ENCODE measurements at regions not wholly inside any gene's neighbourhood (a gene's known extent, or its start where the extent isn't known, plus 50 kb on each side); places are given as distances from the start of the nearest gene placed in this dataset.

GRCh38 chr6:2469428-2469827, 224.0 kb upstream of the GMDS start:
- Histone ChIP-seq H4K20me1 (ENCODE audit: insufficient read depth) (no peaks in the 10 kb centered on the region), H3K4me2 (ENCODE audit: low read length) (no peak overlapping the region), H3K4me1 (ENCODE audit: control insufficient read depth in 1 of 2, insufficient read depth in 2 of 2, low read length in 2 of 2) (no peaks in the 10 kb centered on the region), H3K4me3 (replicated peaks in 1 of 2; ENCODE audit: low read depth in 1 of 2, low read length in 2 of 2) (no peak overlapping the region), H3K9ac (ENCODE audit: low read length) (no peak overlapping the region), H3K27me3 (ENCODE audit: insufficient read depth, low read length) (peaks cover 28% of the 10 kb centered on the region; the same call in 1 of the 2 replicates), H3K9me3 (ENCODE audit: control insufficient read depth in 1 of 2, insufficient read depth in 1 of 2, low read depth in 1 of 2, low read length in 2 of 2) (no peaks in the 10 kb centered on the region), H3K79me2 (ENCODE audit: insufficient read depth, low read length) (no peaks in the 10 kb centered on the region), H2AFZ (ENCODE audit: low read depth, low read length, poor library complexity, severe bottlenecking) (no peak overlapping the region), H3K36me3 (ENCODE audit: control insufficient read depth in 1 of 2, insufficient read depth in 2 of 2, low read length in 2 of 2) (no peaks in the 10 kb centered on the region), H3K9me2 (ENCODE audit: insufficient read depth) (no peaks in the 10 kb centered on the region), H3K27ac (ENCODE audit: low read depth, low read length) (no peak overlapping the region)
- POLR2A ChIA-PET = interaction anchor here (0.5 kb wide), 1 partner anchor 1777 kb away, joined by 3 read pairs; no protein-coding TSS in a partner anchor
- no peak for DNase-seq (ENCODE audit: low read depth, low spot score)
- RAD21 ChIA-PET (ENCODE audit: low non-redundant PET in 1 of 2, low total read pairs in 2 of 2, uncharacterized antibody in 2 of 2, unreplicated experiment in 2 of 2) = no interaction called here
- intact Hi-C loops (cut with micrococcal nuclease) = no loop called here
- no TSS peak for BruUV-seq (replicated peaks)
- no peak for ATAC-seq
- TF ChIP-seq, protein P1, sequence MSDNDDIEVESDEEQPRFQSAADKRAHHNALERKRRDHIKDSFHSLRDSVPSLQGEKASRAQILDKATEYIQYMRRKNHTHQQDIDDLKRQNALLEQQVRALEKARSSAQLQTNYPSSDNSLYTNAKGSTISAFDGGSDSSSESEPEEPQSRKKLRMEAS (IDR thresholded peaks at IDR 0.05) = no peak
- TF ChIP-seq SRF (IDR thresholded peaks at IDR 0.05; ENCODE audit: low read depth) = no peak
- no peak for TF ChIP-seq ATF3 (IDR thresholded peaks at IDR 0.05)
- no peak for TF ChIP-seq EZH2phosphoT487 (IDR thresholded peaks at IDR 0.05; ENCODE audit: borderline replicate concordance)
- TF ChIP-seq EGR1 (IDR thresholded peaks at IDR 0.05; ENCODE audit: low read depth) = no peak
- TF ChIP-seq CTCF (IDR thresholded peaks at IDR 0.05 in 2 of 3, conservative IDR thresholded peaks at IDR 0.05 in 1 of 3; ENCODE audit: borderline replicate concordance in 1 of 3, insufficient read depth in 1 of 3, low read depth in 2 of 3, low read length in 2 of 3) = no peak
- TF ChIP-seq SIN3A (IDR thresholded peaks at IDR 0.05; ENCODE audit: low read depth) = no peak
- TF ChIP-seq ZNF274 (IDR thresholded peaks at IDR 0.05; ENCODE audit: low read depth, low read length) = no peak
- TF ChIP-seq REST (IDR thresholded peaks at IDR 0.05; ENCODE audit: low read depth) = no peak
- TF ChIP-seq TCF7L2 (IDR thresholded peaks at IDR 0.05; ENCODE audit: borderline replicate concordance, extremely low read depth, insufficient read depth, insufficient read length) = no peak
- no peak for TF ChIP-seq CEBPB (IDR thresholded peaks at IDR 0.05; ENCODE audit: low read depth)
- TF ChIP-seq FOSL1 (IDR thresholded peaks at IDR 0.05; ENCODE audit: low read depth) = no peak
- TF ChIP-seq RAD21 (IDR thresholded peaks at IDR 0.05; ENCODE audit: low read depth) = no peak
- no peak for TF ChIP-seq ZFX (IDR thresholded peaks at IDR 0.05)
- no peak for TF ChIP-seq POLR2AphosphoS5 (IDR thresholded peaks at IDR 0.05; ENCODE audit: low read depth, low read length)
- no peak for TF ChIP-seq SP1 (IDR thresholded peaks at IDR 0.05; ENCODE audit: low read depth)
- CTCF ChIA-PET = no interaction called here

All from HCT116 (cell line).